ENCODE measurements at regions not wholly inside any gene's neighbourhood (a gene's known extent, or its start where the extent isn't known, plus 50 kb on each side); places are given as distances from the start of the nearest gene placed in this dataset.
"Not testable (repeated sequence)": the region's sequence is repeated elsewhere in the genome, so short reads cannot be mapped to it uniquely, and the experiment has no call there.

DNA sequence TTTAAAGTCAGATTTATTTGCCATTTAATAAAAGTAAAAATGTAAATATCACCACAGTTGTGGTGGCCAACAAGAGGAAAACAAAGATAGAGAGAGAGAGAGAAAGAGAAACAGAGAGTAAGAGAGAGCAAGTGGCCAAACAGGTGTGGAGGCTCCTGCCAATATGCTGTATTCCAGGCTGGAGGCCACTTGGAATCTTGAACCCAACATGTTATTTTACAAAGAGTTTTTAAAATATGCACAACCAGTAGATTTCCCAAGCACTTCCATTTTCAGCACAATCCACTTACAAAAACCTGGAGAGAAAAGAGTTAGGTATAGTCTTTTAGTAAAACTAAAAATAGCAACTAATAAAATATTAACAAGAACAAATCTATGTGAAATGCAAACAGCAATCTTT is 1323.1 kb upstream of the CITED2 start:
- no peak for DNase-seq

DNA sequence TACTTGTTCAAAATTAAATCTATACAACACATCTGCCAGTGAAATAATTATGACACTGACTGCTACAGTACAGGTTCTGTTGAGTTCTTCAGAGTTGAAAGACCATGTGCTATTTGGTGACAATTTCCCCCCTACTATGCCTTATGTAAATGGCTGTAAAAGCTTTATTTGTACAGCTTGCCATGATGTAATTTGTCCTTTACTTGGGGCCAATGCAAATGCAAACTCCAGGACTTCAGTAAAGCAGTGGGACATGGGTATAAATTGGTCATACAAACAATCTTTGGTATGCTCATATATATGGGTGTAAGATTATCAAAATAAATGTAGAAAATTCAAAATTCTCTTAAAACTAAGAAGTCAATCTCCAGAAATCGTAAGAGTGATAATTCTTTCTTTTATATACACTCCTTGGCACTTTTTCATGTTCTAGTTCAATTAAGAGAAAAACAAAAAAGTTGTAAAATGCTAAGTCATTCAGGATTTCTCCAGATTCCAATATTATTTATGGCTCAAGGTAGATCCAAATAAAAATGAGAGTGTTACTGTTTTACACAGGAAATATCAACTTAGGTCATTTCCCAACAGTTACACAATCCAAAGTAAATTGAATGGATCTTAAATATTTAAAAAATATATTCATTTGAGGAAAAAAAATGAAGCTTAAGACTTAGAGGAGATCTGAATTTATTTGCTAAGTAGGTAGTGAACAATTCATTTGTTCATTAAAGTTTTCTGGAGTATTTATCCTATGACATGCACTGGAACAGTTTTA is 1310.5 kb upstream of the CITED2 start:
- DNase-seq, result no peak

DNA sequence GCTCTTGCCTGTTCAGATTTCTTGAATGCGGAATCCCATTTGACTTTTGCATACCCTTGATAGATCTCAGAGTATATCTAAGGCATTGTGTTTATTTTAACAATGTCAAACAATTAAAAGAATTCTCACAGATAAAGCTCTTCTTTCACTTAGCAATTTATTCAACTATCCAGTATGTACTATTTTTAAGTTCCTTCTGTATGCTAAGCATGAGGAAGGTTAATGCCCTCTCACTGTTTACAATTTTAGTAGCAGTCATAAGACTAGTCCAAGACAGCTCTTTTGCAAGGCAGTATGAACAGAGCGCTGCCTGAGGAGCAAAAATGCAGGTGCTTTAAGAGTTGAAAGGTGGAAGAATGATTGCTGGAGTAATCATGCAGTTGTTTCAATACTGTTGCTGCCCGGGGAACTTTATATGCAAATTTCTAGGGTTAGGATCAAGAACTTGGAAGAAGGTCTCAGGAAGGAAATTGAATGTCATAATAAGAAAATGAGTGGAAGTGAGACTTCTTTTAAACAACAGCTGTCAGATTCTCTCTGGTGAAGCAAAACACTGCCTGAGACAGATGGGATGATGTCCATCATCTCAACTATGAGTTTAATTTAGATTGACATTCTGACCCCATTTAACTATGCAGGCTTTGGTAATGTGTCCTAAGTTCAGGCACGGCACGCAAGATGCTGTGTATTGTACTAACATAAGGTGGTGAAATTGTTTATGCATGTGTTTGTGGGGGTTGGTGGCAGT is 1303.5 kb upstream of the CITED2 start:
- DNase-seq, result no peak

DNA sequence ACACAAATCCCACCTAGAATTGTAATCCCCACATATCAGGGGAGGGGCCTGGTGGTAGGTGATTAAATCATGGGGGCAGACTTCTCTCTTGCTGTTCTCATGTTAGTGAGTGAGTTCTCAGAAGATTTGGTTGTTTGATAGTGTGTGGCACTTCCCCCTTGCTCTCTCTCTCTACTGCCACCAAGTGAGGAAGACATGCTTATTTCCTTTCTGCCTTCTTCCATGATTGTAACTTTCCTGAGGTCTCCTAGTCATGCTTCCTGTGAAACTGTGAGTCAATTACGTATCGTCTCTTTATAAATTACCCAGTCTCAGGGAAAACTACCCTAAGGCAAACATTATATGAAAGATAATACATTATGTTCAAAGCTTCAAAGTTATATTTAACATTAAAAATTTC is 1297.5 kb upstream of the CITED2 start:
- no peak for DNase-seq

DNA sequence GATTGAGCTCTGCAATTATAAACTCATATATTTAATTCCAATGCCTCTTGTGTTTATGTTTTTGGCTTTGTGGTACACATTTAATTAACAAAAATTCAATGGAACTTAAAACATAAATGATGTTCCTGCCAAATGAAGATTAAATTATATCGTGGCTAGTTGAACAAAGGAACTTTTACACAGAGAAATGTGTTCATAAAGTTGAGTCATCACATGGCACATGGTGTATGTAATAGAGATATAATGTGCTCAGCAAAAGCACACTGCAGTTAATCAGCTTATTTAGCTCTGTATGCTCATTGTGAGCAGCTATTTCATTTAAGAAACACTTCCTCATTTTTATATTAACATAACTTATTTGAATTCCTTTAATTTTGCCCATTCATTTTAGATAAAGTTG is 1295.6 kb upstream of the CITED2 start:
- no peak for DNase-seq

DNA sequence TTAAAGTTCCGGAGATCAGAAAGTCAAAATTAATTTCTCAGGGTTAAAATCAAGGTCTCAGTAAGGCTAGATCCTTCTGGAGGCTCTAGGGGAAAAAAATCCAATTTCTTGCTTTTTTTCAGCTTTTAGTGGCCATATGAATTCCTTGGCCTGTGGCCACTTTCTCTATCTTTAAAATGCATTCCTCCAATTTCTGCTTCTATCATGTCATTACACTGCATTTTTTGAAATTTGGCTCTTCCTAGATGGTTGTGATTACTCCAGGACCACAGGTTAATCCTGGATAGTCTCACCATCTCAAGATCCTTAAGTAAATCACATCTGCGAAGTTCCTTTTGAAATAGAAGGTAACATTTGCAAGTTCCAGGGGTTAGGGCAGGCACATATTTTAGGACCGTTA is 1294.9 kb upstream of the CITED2 start:
- DNase-seq, result no peak

DNA sequence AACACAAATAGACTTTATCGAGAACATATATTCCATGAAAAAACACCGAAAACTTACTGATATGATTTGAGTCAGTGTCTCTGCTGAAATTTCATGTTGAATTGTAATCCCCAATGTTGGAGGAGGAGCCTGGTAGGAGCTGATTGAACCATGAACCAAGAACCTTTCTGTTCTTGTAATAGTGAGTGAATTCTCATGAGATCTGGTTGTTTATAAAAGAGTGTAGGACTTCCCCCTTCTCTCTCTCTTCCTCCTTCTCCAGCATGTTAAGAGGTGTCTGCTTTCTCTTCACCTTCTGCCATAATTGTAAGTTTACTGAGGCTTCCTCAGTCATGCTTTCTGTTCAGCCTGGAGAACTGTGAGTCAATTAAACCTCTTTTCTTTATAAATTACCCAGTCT is 1289.3 kb upstream of the CITED2 start:
- no peak for DNase-seq

DNA sequence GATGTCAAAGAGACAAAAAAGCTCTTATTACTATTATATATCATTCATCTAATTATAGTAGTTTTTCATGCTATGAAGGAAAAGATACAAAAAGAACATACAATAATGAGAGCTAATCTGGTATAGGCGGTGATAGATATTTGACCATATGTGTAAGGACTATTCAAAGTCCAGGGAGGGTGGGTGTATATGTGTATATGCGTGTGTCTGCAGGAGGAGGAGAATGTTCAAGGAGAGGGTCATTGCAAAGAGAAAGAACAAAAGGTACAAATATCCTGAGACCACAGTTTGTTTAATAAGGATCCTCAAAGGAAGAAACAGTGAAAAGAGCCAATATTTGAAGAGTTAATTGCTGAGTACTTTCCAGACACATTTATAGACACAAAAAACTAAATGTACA is 1288.6 kb upstream of the CITED2 start:
- no peak for DNase-seq

DNA sequence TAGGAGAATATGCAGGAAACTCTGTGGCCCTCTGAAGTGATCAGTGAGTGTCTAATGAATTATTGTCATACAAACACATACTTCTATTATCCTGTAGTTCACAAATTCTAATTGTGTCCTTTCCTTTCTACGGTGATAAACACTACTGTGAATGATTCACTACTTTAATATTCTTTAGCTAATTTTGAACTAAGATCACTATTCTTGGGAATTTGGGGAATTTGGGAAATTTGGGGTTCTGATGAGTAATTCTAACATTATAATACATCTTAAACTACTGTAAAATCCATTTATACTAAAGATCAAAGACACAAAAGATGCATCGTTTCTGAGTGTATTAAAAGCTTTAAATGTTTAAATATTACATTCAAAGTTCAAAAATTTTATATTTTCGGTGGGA is 1287.2 kb upstream of the CITED2 start:
- no peak for DNase-seq

DNA sequence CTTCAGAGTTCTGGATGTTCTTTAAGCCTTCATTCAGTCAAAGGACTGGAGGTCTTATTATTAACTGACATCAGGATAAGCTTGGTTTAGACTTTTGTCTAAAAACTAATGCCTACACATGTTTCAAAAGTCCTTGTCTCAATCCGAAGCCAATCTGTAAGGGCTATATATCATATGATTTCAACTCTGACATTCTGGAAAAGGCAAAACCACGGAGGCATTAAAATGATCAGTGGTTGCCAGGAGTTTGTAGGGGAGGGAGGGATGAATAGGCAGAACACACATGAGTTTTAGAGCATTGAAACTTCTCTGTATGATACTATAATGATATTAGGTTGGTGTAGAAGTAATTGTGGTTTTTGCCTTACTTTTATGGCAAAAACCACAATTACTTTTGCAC is 1285.8 kb upstream of the CITED2 start:
- DNase-seq, result no peak

DNA sequence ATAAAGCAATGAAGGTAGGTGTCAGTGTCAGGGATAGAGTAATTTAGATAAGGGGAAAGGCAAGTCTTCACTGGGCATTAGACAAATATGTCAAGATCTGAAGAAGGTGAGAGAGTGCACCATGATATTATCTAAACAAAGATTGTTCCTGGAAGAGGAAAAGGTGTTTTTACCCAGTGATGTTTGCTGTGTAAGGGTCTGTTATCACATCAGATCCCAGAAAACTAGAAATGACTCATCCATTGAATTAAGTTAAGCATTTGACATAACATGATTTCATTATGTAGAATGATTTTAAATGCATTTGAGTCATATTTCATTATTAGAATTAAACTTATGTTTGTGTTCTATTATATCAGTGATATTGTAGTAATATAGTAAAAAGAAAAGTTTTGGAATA is 1279.5 kb upstream of the CITED2 start:
- no peak for DNase-seq

DNA sequence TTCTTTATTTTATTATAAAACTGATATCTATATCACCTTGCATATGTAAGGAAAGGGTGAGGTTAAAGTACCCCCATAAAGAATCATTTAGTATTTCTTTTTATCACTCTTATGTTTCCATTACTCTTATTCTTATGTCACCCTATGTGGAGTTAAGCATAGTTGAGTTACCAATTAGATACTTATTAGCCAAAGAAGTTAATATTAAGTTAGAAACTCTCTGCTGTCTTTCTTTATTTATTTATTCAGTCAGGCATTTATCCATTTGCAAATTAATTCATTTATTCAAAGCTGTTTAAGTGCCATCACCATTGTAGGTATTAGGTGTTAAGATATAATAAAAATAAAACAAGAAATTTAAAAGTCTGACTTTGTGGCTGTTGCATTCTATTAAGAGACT is 1279.1 kb upstream of the CITED2 start:
- DNase-seq, result no peak

DNA sequence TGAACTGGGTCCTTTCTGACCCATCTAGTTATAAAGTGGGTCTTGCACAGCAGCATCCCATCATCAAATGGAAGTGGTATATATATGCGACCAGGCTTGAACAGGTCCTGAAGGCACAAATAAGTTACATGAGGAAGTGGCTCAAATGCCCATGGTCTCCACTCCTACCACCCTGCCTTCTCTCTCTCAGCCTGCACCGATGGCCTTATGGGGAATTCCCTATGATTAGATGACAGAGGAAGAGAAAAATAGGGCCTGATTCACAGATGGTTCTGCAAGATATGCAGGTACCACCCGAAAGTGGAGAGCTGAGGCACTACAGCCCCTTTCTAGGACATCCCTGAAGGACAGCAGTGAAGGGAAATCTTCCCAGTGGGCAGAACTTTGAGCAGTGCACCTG is 1275.1 kb upstream of the CITED2 start:
- DNase-seq, result not testable (repeated sequence)

DNA sequence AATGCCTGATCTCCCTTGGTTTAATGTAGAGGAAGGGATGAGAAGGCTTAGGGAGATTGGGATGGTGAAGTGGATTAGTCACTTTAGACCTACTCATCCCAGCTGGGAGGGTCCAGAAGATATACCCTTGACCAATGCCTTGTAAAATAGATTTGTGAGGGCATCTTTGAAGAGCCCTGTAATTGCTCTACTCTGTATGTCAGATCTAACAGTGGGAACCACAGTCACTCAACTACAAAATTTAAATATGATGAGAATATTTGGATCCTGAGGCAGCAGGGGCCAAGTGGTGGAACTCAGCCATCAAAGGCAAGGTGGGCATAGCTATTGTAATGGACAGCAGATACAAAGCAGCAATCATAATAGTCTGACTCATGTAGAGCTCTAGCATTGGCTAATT is 1272.9 kb upstream of the CITED2 start:
- DNase-seq, result not testable (repeated sequence)

DNA sequence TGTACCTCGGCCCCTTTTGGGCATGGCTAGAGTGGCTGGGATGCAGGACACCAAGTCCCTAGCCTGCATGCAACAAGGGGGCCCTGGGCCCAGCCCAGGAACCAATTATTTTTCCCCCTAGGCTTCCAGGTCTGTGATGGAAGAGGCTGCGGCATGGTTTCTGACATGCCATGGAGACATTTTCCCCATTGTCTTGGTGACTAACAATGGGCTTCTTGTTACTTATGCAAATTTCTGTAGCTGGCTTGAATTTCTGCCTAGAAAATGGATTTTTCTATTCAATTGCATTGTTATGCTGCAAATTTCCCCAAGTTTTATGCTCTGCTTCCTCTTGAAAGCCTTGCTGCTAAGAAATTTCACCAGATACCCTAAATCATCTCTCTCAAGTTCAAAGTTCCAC is 1269.6 kb upstream of the CITED2 start:
- DNase-seq, result no peak

DNA sequence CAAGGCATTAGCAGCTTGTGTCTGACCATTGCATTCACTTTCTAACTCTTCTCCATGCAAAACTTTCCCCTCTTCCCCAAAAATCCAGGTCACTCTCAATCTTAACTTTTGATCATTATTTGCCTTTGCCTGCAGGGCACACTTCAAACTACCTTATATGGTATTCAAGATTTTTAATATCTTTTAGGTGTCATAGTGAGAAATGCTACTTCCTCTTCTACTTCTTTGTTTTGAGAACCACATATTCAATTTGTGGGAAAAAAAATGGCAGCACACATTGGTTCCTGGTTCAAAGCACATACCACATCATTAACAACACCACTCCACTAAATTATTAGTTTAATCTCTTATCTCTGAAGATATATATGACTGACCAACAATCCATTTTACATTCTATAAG is 1267.0 kb upstream of the CITED2 start:
- DNase-seq, result no peak

DNA sequence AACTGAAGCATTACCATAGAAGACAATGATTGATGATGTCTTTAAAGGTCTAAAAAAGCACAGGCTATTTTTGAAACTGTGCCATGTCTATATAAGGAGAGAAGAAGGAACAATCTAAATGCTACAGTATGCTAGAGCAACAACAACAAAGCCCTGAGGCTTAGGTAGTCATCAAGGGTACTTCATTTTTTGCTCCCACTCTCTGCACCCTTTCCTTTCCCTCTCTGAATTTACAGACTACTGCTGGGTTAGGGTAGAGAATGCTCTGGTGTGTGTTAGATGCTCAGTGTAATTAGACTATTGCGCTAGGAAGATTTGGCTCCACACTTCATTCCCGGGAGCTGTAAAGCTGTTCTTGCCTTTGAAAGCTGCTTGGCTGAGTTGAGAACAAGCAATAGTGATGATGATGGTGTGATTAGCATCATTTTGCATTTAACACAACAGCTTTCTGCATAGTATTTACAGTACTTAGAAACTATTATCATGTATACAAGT is 1262.5 kb upstream of the CITED2 start:
- no peak for DNase-seq

DNA sequence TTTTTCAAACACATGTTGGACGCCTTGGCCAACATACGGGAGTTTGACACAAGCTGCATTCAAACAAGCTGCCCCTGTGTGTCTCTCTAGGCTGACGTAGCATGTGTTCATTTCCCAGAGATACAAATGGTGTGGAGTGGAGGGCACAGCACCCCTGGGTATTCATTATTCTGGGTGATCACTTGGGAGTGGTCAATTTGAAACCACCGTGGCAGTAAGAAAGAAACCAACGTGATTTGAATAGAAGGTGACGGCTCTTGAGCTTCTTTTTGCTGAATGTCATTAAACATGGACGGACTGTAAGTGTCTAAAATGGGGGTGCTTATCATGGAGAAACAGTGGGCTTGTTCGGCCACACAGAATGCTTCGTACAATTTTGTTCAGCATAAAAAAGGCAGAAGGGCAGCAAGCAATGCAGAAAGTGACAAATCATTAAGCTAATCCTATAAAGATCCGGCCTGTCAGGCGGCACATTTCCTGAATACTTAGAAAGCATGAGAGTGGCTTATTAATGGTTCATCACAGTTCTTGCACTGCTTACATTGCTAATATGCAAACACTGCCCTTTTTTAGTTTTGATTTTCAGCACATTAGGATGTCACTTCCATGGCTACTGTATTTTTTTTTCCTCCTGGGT is 1261.9 kb upstream of the CITED2 start:
- DNase-seq, result no peak

DNA sequence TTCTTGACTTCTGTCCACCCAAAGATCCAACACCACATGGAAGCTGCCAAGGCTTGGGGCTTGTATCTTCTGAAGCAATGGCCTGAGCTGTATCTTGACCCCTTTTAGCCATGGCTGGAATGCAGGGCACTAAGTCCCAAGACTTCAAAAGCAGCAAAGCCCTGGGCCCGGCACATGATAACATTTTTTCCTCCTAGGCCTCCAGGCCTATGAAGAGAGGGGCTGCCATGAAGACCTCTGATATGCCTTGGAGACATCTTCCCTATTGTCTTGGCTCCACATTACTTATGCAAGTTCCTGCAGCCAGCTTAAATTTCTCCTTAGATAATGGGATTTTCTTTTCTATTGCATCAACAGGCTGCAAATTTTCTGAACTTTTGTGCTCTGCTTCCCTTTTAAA is 1252.6 kb upstream of the CITED2 start:
- no peak for DNase-seq

DNA sequence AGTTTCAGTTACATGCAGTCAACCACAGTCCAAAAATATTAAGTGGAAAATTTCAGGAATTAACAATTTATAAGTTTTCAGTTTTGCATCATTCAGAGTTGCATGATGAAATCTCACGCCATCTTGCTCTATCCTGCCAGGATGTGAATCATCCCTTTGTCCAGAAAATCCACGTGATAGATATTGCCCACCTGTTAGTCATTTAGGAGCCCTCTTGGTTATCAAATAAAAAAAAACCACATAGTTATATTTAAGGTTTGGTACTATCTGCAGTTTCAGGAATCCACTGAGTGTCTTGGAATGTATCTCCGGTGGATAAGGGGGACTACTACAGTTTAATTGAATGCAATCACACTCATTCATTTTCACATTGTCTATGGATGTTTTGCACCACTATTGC is 1249.0 kb upstream of the CITED2 start:
- no peak for DNase-seq

DNA sequence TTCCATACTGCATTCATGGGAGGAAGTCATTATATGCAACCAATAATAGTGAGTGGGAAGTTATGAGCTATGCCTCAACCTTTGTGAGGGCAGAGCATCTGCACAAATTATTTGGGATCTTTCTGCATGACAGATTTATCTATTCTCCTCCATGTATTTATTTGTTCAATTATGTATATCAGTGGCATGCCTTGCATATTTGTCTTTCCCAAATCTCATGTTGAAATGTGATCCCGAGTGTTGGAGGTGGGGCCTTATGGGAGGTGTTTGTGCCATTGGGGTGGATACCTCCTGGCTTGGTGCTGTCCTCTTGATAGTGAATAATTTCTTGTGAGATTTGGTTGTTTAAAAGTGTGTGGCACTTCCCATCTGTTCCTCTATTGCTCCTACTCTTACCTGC is 1246.0 kb upstream of the CITED2 start:
- no peak for DNase-seq

DNA sequence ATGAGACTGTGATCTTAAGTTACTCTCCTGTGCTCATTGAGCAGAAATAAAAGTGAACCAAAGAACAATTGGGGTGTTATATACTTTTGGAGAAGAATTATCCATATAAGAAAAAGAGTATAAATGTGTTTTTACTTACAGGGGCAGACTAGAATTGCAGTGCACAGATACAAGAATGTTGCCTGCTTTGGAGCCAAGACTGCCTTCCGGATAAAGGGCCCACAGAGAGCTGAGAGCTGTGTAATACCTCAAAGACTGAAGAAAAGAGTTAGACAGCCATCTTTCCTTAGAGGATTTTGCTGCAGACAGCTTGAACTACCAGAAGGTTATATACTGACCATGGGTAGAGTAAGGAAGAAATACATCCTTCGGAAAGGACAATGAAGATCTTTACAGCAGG is 1235.5 kb upstream of the CITED2 start:
- DNase-seq, result no peak

DNA sequence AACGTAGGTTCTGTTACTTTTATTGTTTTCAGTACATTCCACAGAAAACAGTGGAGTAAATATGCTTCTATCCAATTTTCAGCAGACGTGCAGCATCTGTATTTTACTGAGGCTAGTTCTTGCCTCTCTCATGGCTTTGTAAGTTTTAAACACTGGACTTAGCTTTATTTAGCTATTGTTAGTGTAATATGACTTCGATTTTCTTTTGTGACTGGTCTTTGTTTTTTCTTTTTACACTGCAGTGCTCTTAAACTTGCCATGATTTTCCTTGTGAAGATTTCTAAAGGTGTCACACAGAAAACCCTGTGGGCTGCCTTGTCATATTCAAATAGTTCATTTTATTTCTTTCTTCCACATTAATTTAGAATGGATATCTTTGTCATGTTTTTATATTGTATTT is 1234.9 kb upstream of the CITED2 start:
- no peak for DNase-seq

DNA sequence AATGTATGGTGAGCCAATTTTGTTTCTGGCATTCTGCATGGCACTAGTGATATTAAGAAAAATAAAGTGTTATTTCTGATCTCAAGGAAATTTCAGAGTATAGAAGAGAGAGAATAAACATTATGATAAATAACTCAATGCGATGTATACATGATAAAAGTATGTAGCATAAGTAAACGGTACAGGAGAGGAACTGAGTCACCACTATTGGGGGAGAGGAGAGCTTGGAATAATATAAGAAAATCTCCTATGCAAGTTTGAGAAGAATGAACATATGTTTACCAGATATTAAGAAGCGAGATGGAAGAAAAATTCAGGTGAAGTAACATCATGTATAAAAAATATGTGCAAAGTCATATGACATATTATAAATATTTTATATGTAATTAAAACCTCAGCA is 1230.3 kb upstream of the CITED2 start:
- no peak for DNase-seq

Data from SIG-M5 (cell line).